Ovary (tissue), 7 donors: ENCODE measurements at regions not wholly inside any gene's neighbourhood (a gene's known extent, or its start where the extent isn't known, plus 50 kb on each side); places are given as distances from the start of the nearest gene placed in this dataset.

Source experiments
- DNase-seq, 5 donors: peaks; one replicate each; pipeline ENCODE4 v3.0.0-alpha.2; 2019 to 2020
- H3K27ac ChIP-seq, 2 donors: fragments of 200-600 bp; one replicate each; pipeline versions ENCODE4 v1.5.1 to v1.8.0; 2019 to 2022
- H3K27me3 ChIP-seq: fragments of 200-600 bp; one replicate; pipeline ENCODE4 v1.8.0; 2022
- H3K36me3 ChIP-seq: fragments of 200-600 bp; sonication (generic); one replicate; pipeline ENCODE4 v1.5.1; 2019
- H3K4me1 ChIP-seq: one replicate; pipeline ENCODE4 v1.8.1; 2013; ENCODE audit warnings: mild to moderate bottlenecking, moderate library complexity; ENCODE audit not compliant: insufficient read depth
- H3K4me3 ChIP-seq: fragments of 200-600 bp; sonication (generic); one replicate; pipeline ENCODE4 v1.5.1; 2017
- H3K9me3 ChIP-seq, 2 donors: fragments of 200-600 bp in 1 of 2; sonication (generic) in 1 of 2; one replicate each; pipeline versions ENCODE4 v1.5.1 to v1.8.1; 2013 to 2019; ENCODE audit warnings: mild to moderate bottlenecking in 1 of 2, moderate library complexity in 1 of 2
- EP300 ChIP-seq: sonication (generic); formaldehyde crosslinking; IDR thresholded peaks from one replicate; pipeline ENCODE4 v1.6.1; 2017; ENCODE audit warnings: antibody characterized with exemption
- POLR2A ChIP-seq: fragments of 450-650 bp; IDR thresholded peaks from one replicate; pipeline ENCODE4 v1.6.1; 2017; ENCODE audit warnings: antibody characterized with exemption, mild to moderate bottlenecking, moderate library complexity
- WGBS, 3 donors: extraction: QIAGEN DNeasy Blood & Tissue Kit in 1 of 3; methylation state at CpG; one replicate each; pipeline versions ENCODE4 v1.1.5 to v1.1.7; 2013 to 2017; 5-methylcytosine and 5-hydroxymethylcytosine counted together
- intact Hi-C, 4 donors: fragments of 100-400 bp; cut with DNase I; formaldehyde crosslinking; loops; one replicate each; pipeline versions ENCODE4 v1.11.0 to v1.15.1; 2022 to 2023
- TF ChIP-seq, protein P1 (sequence below), 3 donors: fragments of 450-650 bp in 2 of 3; fragments of 200-600 bp in 1 of 3; IDR thresholded peaks; one replicate each; pipeline versions ENCODE4 v1.5.1 to v1.8.0; 2016 to 2022; ENCODE audit warnings: antibody characterized with exemption in 3 of 3, mild to moderate bottlenecking in 1 of 3
- donor health status: DM: no; HTN: no; CAD: no; lungs with moderate emphysema.
- donor health status: DM: no; HTN: no; CAD: no.
- donor health status: Bipolar disorder and iron deficiency.
- donor health status: DM: no; HTN: no; CAD: no.
- donor health status: DM: yes; HTN: yes; CAD: no.

GRCh38 chr1:47513393-47513792 lies 75.5 kb downstream of the FOXD2 start:
- DNase-seq, result no peak
- no peaks in the 10 kb centered on the region for H3K9me3 ChIP-seq
- intact Hi-C loops, result no loop called here
- TF ChIP-seq, protein P1, sequence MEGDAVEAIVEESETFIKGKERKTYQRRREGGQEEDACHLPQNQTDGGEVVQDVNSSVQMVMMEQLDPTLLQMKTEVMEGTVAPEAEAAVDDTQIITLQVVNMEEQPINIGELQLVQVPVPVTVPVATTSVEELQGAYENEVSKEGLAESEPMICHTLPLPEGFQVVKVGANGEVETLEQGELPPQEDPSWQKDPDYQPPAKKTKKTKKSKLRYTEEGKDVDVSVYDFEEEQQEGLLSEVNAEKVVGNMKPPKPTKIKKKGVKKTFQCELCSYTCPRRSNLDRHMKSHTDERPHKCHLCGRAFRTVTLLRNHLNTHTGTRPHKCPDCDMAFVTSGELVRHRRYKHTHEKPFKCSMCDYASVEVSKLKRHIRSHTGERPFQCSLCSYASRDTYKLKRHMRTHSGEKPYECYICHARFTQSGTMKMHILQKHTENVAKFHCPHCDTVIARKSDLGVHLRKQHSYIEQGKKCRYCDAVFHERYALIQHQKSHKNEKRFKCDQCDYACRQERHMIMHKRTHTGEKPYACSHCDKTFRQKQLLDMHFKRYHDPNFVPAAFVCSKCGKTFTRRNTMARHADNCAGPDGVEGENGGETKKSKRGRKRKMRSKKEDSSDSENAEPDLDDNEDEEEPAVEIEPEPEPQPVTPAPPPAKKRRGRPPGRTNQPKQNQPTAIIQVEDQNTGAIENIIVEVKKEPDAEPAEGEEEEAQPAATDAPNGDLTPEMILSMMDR (IDR thresholded peaks at IDR 0.05), result no peak
- TF ChIP-seq EP300 (no peak), POLR2A (no peak)
- 83 to 91% (median 86%) methylated on average over 3 of the region's 3 CpGs for WGBS, 3 donors
- H3K27ac ChIP-seq, result no peak overlapping the region
- no peaks in the 10 kb centered on the region for H3K4me1 ChIP-seq
- H3K27me3 ChIP-seq, result no peaks in the 10 kb centered on the region
- no peaks in the 10 kb centered on the region for H3K36me3 ChIP-seq
- no peak overlapping the region for H3K4me3 ChIP-seq

- intact Hi-C loops, result no loop called here
- Histone ChIP-seq H3K27ac (no peak overlapping the region), H3K36me3 (no peaks in the 10 kb centered on the region), H3K4me3 (no peak overlapping the region), H3K4me1 (no peaks in the 10 kb centered on the region), H3K27me3 (no peaks in the 10 kb centered on the region), H3K9me3 (no peaks in the 10 kb centered on the region)
- TF ChIP-seq EP300 (no peak), POLR2A (no peak)
- TF ChIP-seq, protein P1 (IDR thresholded peaks at IDR 0.05), result no peak
- no peak for DNase-seq
Measured at GRCh38 chr1:47514229-47514628, 76.4 kb downstream of the FOXD2 start.

DNA sequence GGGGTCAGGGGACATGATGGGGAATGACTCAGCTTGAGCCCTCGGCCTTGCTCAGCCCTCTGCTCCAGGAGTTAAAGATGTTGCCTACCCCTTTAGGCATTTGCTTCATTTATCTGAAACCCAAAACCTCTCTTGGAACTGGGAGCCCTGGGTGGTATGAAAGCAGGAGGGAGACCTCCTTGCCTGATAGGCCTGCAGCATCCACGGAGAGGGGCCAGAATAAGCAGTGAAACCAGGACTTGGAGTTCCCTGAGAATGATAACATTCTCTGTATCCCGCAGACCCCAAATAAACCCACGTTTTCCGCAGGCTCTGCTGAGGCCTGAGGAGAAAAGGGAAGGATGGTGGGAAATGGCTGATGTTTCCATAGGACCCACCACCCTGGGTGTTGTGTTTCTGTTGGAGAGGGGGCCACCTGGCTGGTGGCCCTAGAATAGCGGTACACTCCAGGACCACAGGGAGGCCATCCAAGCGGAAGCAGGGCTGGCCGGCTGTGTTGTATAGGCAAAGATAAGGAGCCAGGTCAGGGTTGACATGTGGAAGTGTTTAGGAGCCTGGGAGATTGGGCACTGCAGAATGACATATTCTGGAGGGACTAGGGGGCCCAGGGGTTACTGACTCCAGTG lies 77.4 kb downstream of the FOXD2 start:
- no peaks in the 10 kb centered on the region for H3K9me3 ChIP-seq
- no peak overlapping the region for H3K4me3 ChIP-seq
- no peaks in the 10 kb centered on the region for H3K27me3 ChIP-seq
- H3K36me3 ChIP-seq, result no peaks in the 10 kb centered on the region
- WGBS, 3 donors, result 59 to 77% (median 64%) methylated on average over 8 of the region's 8 CpGs
- DNase-seq, result no peak
- no peaks in the 10 kb centered on the region for H3K4me1 ChIP-seq
- H3K27ac ChIP-seq, result no peak overlapping the region
- intact Hi-C loops, result no loop called here
- TF ChIP-seq, protein P1 (IDR thresholded peaks at IDR 0.05), result no peak
- TF ChIP-seq POLR2A, result no peak
- no peak for TF ChIP-seq EP300

GRCh38 chr1:47517946-47518345 lies 80.1 kb downstream of the FOXD2 start:
- intact Hi-C loops, result no loop called here
- TF ChIP-seq EP300 (no peak), POLR2A (no peak)
- TF ChIP-seq, protein P1 (IDR thresholded peaks at IDR 0.05), result no peak

More at GRCh38 chr1:47517946-47518345, 80.1 kb downstream of the FOXD2 start:
- Histone ChIP-seq H3K27me3 (no peaks in the 10 kb centered on the region), H3K36me3 (no peaks in the 10 kb centered on the region), H3K27ac (no peak overlapping the region), H3K4me3 (no peak overlapping the region), H3K4me1 (no peaks in the 10 kb centered on the region), H3K9me3 (no peaks in the 10 kb centered on the region)
- 87 to 89% (median 87%) methylated on average over 2 of the region's 2 CpGs for WGBS, 3 donors
- no peak for DNase-seq
